22Rv1 (cell line): ENCODE measurements at regions not wholly inside any gene's neighbourhood (a gene's known extent, or its start where the extent isn't known, plus 50 kb on each side); places are given as distances from the start of the nearest gene placed in this dataset.
A peak's percentile ranks its signal among the peaks of the same experiment; 100 is the strongest.

ENCODE experiments used
- H3K27ac ChIP-seq: fragments of 450-650 bp; 2 replicates; pipeline ENCODE4 v1.5.1; 2017
- CTCF ChIP-seq: fragments of 450-650 bp; IDR thresholded peaks from 2 replicates; pipeline ENCODE4 v1.5.1; 2017; ENCODE audit warnings: mild to moderate bottlenecking
- ZFX ChIP-seq: fragments of 450-650 bp; IDR thresholded peaks from 2 replicates; pipeline ENCODE4 v1.6.1; 2017; ENCODE audit warnings: antibody characterized with exemption, borderline replicate concordance

GRCh38 chr5:52469420-52469819, 318.3 kb upstream of the ITGA1 start:
- TF ChIP-seq ZFX (no peak), CTCF (no peak)
- H3K27ac ChIP-seq, result no peak overlapping the region

GRCh38 chr5:52469835-52470234, 317.9 kb upstream of the ITGA1 start:
- TF ChIP-seq ZFX (no peak), CTCF (no peak)
- H3K27ac ChIP-seq, result no peak overlapping the region

GRCh38 chr5:52476346-52476745, 311.4 kb upstream of the ITGA1 start:
- TF ChIP-seq ZFX (no peak), CTCF (no peak)
- no peak overlapping the region for H3K27ac ChIP-seq

GRCh38 chr5:52481201-52481600, 306.5 kb upstream of the ITGA1 start:
- H3K27ac ChIP-seq, result no peak overlapping the region
- no peak for TF ChIP-seq CTCF
- TF ChIP-seq ZFX, result no peak

GRCh38 chr5:52481851-52482250, 305.9 kb upstream of the ITGA1 start:
- no peak overlapping the region for H3K27ac ChIP-seq
- TF ChIP-seq ZFX (no peak), CTCF (no peak)

GRCh38 chr5:52491071-52491787, 296.5 kb upstream of the ITGA1 start:
- peak overlapping the region; percentile 53 for H3K27ac ChIP-seq
- TF ChIP-seq CTCF, result no peak
- TF ChIP-seq ZFX, result no peak

- peak overlapping the region; percentile 53 for H3K27ac ChIP-seq
- TF ChIP-seq CTCF (no peak), ZFX (no peak)
These were observed 295.9 kb upstream of the ITGA1 start for GRCh38 chr5:52491818-52492217.
